Activated CD4-positive, alpha-beta memory T cell treated with anti-CD3 and anti-CD28 coated beads for 36 hours (primary cell): ENCODE measurements at regions not wholly inside any gene's neighbourhood (a gene's known extent, or its start where the extent isn't known, plus 50 kb on each side); places are given as distances from the start of the nearest gene placed in this dataset.
A peak's percentile ranks its signal among the peaks of the same experiment; 100 is the strongest.
"Not testable (repeated sequence)": the region's sequence is repeated elsewhere in the genome, so short reads cannot be mapped to it uniquely, and the experiment has no call there.

Source experiments
- CTCF ChIA-PET: fragments of 350-600 bp; sonication (Branson Sonifier 250); formaldehyde crosslinking; loops from one replicate; lab custom pipeline; 2021; ENCODE audit warnings: antibody characterized with exemption, inconsistent platforms; lab: Charles Lee
- POLR2A ChIA-PET: fragments of 350-600 bp; sonication (Branson Sonifier 250); formaldehyde crosslinking; loops from one replicate; lab custom pipeline; 2021; ENCODE audit warnings: antibody characterized with exemption; lab: Charles Lee
- DNase-seq: peaks from one replicate; pipeline ENCODE4 v3.0.0-alpha.2; 2020
- H3K27ac Mint-ChIP-seq: one replicate; pipeline ENCODE4 v1.8.0; 2021; ENCODE audit warnings: mixed read lengths
- H3K27me3 Mint-ChIP-seq: one replicate; pipeline ENCODE4 v1.8.0; 2021; ENCODE audit warnings: mixed read lengths
- H3K36me3 Mint-ChIP-seq: one replicate; pipeline ENCODE4 v1.8.0; 2021; ENCODE audit warnings: mixed read lengths
- H3K4me1 Mint-ChIP-seq: one replicate; pipeline ENCODE4 v1.8.0; 2021; ENCODE audit warnings: low read depth, mixed read lengths
- H3K4me3 Mint-ChIP-seq: one replicate; pipeline ENCODE4 v1.8.0; 2021; ENCODE audit warnings: mild to moderate bottlenecking, mixed read lengths
- H3K9me3 Mint-ChIP-seq: one replicate; pipeline ENCODE4 v1.8.0; 2021; ENCODE audit warnings: mixed read lengths
- intact Hi-C: fragments of 100-400 bp; cut with micrococcal nuclease; formaldehyde crosslinking; loops from one replicate; pipeline ENCODE4 v1.15.1; 2023

- intact Hi-C loops, H3K4me3 Mint-ChIP-seq, POLR2A ChIA-PET, H3K27ac Mint-ChIP-seq, H3K27me3 Mint-ChIP-seq, CTCF ChIA-PET, H3K4me1 Mint-ChIP-seq, H3K36me3 Mint-ChIP-seq, H3K9me3 Mint-ChIP-seq, DNase-seq: not testable (repeated sequence)
These were observed 268.6 kb upstream of the ZNF322 start for GRCh38 chr6:26928190-26928589.

- intact Hi-C loops, H3K27ac Mint-ChIP-seq, H3K9me3 Mint-ChIP-seq, H3K27me3 Mint-ChIP-seq, CTCF ChIA-PET, H3K4me1 Mint-ChIP-seq, H3K36me3 Mint-ChIP-seq, DNase-seq, H3K4me3 Mint-ChIP-seq, POLR2A ChIA-PET: not testable (repeated sequence)
These were observed 277.7 kb upstream of the ZNF322 start for GRCh38 chr6:26937258-26937657.

- H3K4me3 Mint-ChIP-seq, intact Hi-C loops, POLR2A ChIA-PET, H3K36me3 Mint-ChIP-seq, H3K27ac Mint-ChIP-seq, CTCF ChIA-PET, H3K27me3 Mint-ChIP-seq, H3K9me3 Mint-ChIP-seq, H3K4me1 Mint-ChIP-seq, DNase-seq: not testable (repeated sequence)
These were observed 291.7 kb upstream of the ZNF322 start for GRCh38 chr6:26951211-26951610.

- CTCF ChIA-PET, intact Hi-C loops, H3K36me3 Mint-ChIP-seq, H3K27me3 Mint-ChIP-seq, H3K9me3 Mint-ChIP-seq, H3K4me1 Mint-ChIP-seq, POLR2A ChIA-PET: not testable (repeated sequence)
- Mint-ChIP-seq H3K4me3 (peak overlapping the region; percentile 84), H3K27ac (peak overlapping the region; percentile 91)
- peak; percentile 80 for DNase-seq
These were observed 291.4 kb upstream of the PRSS16 start for GRCh38 chr6:26956078-26956600.

GRCh38 chr6:26956601-26957184, 290.8 kb upstream of the PRSS16 start:
- H3K36me3 Mint-ChIP-seq, H3K4me1 Mint-ChIP-seq, intact Hi-C loops: not testable (repeated sequence)

GRCh38 chr6:26957399-26958127, 289.9 kb upstream of the PRSS16 start:
- POLR2A ChIA-PET, H3K27me3 Mint-ChIP-seq, intact Hi-C loops, H3K36me3 Mint-ChIP-seq, H3K9me3 Mint-ChIP-seq, CTCF ChIA-PET, H3K4me1 Mint-ChIP-seq: not testable (repeated sequence)
- Mint-ChIP-seq H3K4me3 (peak overlapping the region; percentile 80), H3K27ac (peak overlapping the region; percentile 70)
- DNase-seq = peak; percentile 8

More at GRCh38 chr6:26956601-26957184, 290.8 kb upstream of the PRSS16 start:
- H3K27me3 Mint-ChIP-seq, CTCF ChIA-PET, H3K9me3 Mint-ChIP-seq, POLR2A ChIA-PET: not testable (repeated sequence)
- peak overlapping the region; percentile 79 for H3K27ac Mint-ChIP-seq
- H3K4me3 Mint-ChIP-seq = peak overlapping the region; percentile 80
- peak; percentile 90 for DNase-seq

- H3K27ac Mint-ChIP-seq, H3K36me3 Mint-ChIP-seq, DNase-seq, H3K9me3 Mint-ChIP-seq, H3K27me3 Mint-ChIP-seq, CTCF ChIA-PET, intact Hi-C loops, H3K4me3 Mint-ChIP-seq, H3K4me1 Mint-ChIP-seq, POLR2A ChIA-PET: not testable (repeated sequence)
These were observed 286.3 kb upstream of the PRSS16 start for GRCh38 chr6:26961236-26961635.

GRCh38 chr6:27002447-27002846, 245.1 kb upstream of the PRSS16 start:
- intact Hi-C loops = no loop called here
- H3K27ac Mint-ChIP-seq = no peak overlapping the region
- no peaks in the 10 kb centered on the region for H3K36me3 Mint-ChIP-seq
- H3K27me3 Mint-ChIP-seq = peaks cover 12% of the 10 kb centered on the region
- no peak overlapping the region for H3K4me3 Mint-ChIP-seq
- DNase-seq = no peak
- POLR2A ChIA-PET = no interaction called here
- CTCF ChIA-PET = no interaction called here
- no peaks in the 10 kb centered on the region for H3K9me3 Mint-ChIP-seq
- no peaks in the 10 kb centered on the region for H3K4me1 Mint-ChIP-seq

GRCh38 chr6:27007020-27007419, 240.5 kb upstream of the PRSS16 start:
- Mint-ChIP-seq H3K36me3 (peaks cover 2% of the 10 kb centered on the region), H3K9me3 (no peaks in the 10 kb centered on the region), H3K4me1 (no peaks in the 10 kb centered on the region), H3K27me3 (peaks cover 35% of the 10 kb centered on the region), H3K27ac (no peak overlapping the region), H3K4me3 (no peak overlapping the region)
- intact Hi-C loops = no loop called here
- POLR2A ChIA-PET = interaction anchor here (1.1 kb wide), 1 partner anchor 14 kb away, joined by 3 read pairs; no protein-coding TSS in a partner anchor
- CTCF ChIA-PET = no interaction called here
- no peak for DNase-seq

GRCh38 chr6:27008613-27009012, 238.9 kb upstream of the PRSS16 start:
- CTCF ChIA-PET, H3K4me3 Mint-ChIP-seq, H3K9me3 Mint-ChIP-seq, intact Hi-C loops, DNase-seq, POLR2A ChIA-PET, H3K27ac Mint-ChIP-seq, H3K4me1 Mint-ChIP-seq, H3K36me3 Mint-ChIP-seq: not testable (repeated sequence)
- H3K27me3 Mint-ChIP-seq = peaks cover 42% of the 10 kb centered on the region

- H3K4me1 Mint-ChIP-seq, CTCF ChIA-PET, H3K36me3 Mint-ChIP-seq, H3K27ac Mint-ChIP-seq, H3K4me3 Mint-ChIP-seq, DNase-seq, POLR2A ChIA-PET, intact Hi-C loops: not testable (repeated sequence)
- peaks cover 28% of the 10 kb centered on the region for H3K9me3 Mint-ChIP-seq
- peaks cover 38% of the 10 kb centered on the region for H3K27me3 Mint-ChIP-seq
These were observed 233.4 kb upstream of the PRSS16 start for GRCh38 chr6:27014053-27014452.

- CTCF ChIA-PET = no interaction called here
- POLR2A ChIA-PET = no interaction called here
- Mint-ChIP-seq H3K27me3 (peaks cover 29% of the 10 kb centered on the region), H3K4me3 (no peak overlapping the region), H3K9me3 (peaks cover 28% of the 10 kb centered on the region), H3K4me1 (peaks cover 6% of the 10 kb centered on the region), H3K36me3 (peaks cover 1% of the 10 kb centered on the region), H3K27ac (no peak overlapping the region)
- intact Hi-C loops = no loop called here
- no peak for DNase-seq
These were observed 230.8 kb upstream of the PRSS16 start for GRCh38 chr6:27016689-27017088.

GRCh38 chr6:27018401-27018800, 229.1 kb upstream of the PRSS16 start:
- Mint-ChIP-seq H3K27me3 (peaks cover 27% of the 10 kb centered on the region), H3K9me3 (peaks cover 25% of the 10 kb centered on the region)
- intact Hi-C loops, H3K4me3 Mint-ChIP-seq, H3K27ac Mint-ChIP-seq, POLR2A ChIA-PET, DNase-seq, H3K4me1 Mint-ChIP-seq, CTCF ChIA-PET, H3K36me3 Mint-ChIP-seq: not testable (repeated sequence)
